ENCODE measurements at regions not wholly inside any gene's neighbourhood (a gene's known extent, or its start where the extent isn't known, plus 50 kb on each side); places are given as distances from the start of the nearest gene placed in this dataset.
"Not testable (repeated sequence)": the region's sequence is repeated elsewhere in the genome, so short reads cannot be mapped to it uniquely, and the experiment has no call there.

DNA sequence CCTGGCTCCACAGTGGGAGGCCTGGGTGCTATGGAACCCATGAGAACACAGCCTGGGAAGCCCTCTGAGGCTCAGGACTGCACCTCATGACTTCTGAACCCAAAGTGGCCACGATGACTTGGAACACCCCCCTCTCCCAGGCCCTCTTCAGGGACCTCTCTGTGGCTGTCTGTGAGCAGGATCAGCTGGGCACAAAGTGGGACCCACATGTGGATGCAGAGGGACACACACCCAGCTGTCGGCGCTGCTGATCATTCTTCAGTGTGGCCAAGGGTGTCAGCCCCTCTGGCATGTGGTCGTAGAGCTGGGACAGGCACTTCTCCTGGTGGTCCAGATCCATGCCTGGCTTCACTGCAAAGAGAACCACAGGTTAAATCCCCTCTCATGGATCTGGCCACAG lies 293.2 kb downstream of the GOLGA6L6 start:
- peaks cover 31% of the 10 kb centered on the region for H3K9me3 ChIP-seq (ENCODE audit: control insufficient read depth, low read depth, low read length)
- H3K36me3 ChIP-seq (ENCODE audit: control insufficient read depth, insufficient read depth, low read length); H3K27ac ChIP-seq (ENCODE audit: low read length): not testable (repeated sequence)

DNA sequence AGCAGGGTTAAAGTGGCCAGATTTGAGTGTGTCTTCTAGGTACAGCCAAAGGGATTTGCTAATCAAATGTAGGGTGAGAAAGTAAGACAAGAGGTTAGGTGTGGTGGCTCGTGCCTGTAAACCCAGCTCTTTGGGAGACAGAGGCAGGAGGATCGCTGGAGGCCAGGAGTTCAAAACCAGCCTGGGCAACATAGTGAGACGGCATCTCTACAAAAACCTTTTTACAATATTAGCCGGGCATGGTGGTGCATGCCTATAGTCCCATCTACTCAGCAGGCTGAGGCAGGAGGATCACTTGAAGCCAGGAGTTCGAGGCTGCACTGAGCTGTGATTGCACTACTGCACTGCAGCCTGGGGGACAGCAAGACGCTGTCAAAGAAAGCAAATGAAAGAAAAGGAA lies 294.5 kb downstream of the GOLGA6L6 start:
- peaks cover 28% of the 10 kb centered on the region for H3K9me3 ChIP-seq (ENCODE audit: control insufficient read depth, low read depth, low read length)
- DNase-seq; H3K36me3 ChIP-seq (ENCODE audit: control insufficient read depth, insufficient read depth, low read length); H3K27me3 ChIP-seq (ENCODE audit: control insufficient read depth, insufficient read depth, low read length); H3K4me1 ChIP-seq (ENCODE audit: control insufficient read depth, insufficient read depth, low read length); H3K27ac ChIP-seq (ENCODE audit: low read length); H3K4me3 ChIP-seq (ENCODE audit: low read length): not testable (repeated sequence)
- 78% methylated on average over 1 of the region's 6 CpGs for WGBS (ENCODE audit: insufficient coverage, low lambda C conversion rate)

More for the DNA sequence above, 293.2 kb downstream of the GOLGA6L6 start:
- DNase-seq; H3K4me1 ChIP-seq (ENCODE audit: control insufficient read depth, insufficient read depth, low read length); H3K27me3 ChIP-seq (ENCODE audit: control insufficient read depth, insufficient read depth, low read length); H3K4me3 ChIP-seq (ENCODE audit: low read length): not testable (repeated sequence)
- no CpG with 5 or more reads among the region's 4 CpGs for WGBS (ENCODE audit: insufficient coverage, low lambda C conversion rate)

GRCh38 chr15:20246624-20247023 lies 295.0 kb downstream of the GOLGA6L6 start:
- H3K36me3 ChIP-seq (ENCODE audit: control insufficient read depth, insufficient read depth, low read length); H3K4me3 ChIP-seq (ENCODE audit: low read length); DNase-seq; H3K27me3 ChIP-seq (ENCODE audit: control insufficient read depth, insufficient read depth, low read length); H3K4me1 ChIP-seq (ENCODE audit: control insufficient read depth, insufficient read depth, low read length); H3K27ac ChIP-seq (ENCODE audit: low read length): not testable (repeated sequence)
- no CpG with 5 or more reads among the region's 8 CpGs for WGBS (ENCODE audit: insufficient coverage, low lambda C conversion rate)
- peaks cover 26% of the 10 kb centered on the region for H3K9me3 ChIP-seq (ENCODE audit: control insufficient read depth, low read depth, low read length)

- 76% methylated on average over 2 of the region's 3 CpGs for WGBS (ENCODE audit: insufficient coverage, low lambda C conversion rate)
Measured at GRCh38 chr15:20245856-20246255, 295.7 kb downstream of the GOLGA6L6 start.

GRCh38 chr15:20244792-20245191 lies 296.8 kb downstream of the GOLGA6L6 start:
- peaks cover 26% of the 10 kb centered on the region for H3K9me3 ChIP-seq (ENCODE audit: control insufficient read depth, low read depth, low read length)
- not testable (repeated sequence) for H3K27ac ChIP-seq (ENCODE audit: low read length)
- WGBS (ENCODE audit: insufficient coverage, low lambda C conversion rate), result no CpG with 5 or more reads among the region's 17 CpGs

More at GRCh38 chr15:20245856-20246255, 295.7 kb downstream of the GOLGA6L6 start:
- not testable (repeated sequence) for DNase-seq; H3K27ac ChIP-seq (ENCODE audit: low read length); H3K36me3 ChIP-seq (ENCODE audit: control insufficient read depth, insufficient read depth, low read length); H3K27me3 ChIP-seq (ENCODE audit: control insufficient read depth, insufficient read depth, low read length); H3K4me1 ChIP-seq (ENCODE audit: control insufficient read depth, insufficient read depth, low read length); H3K4me3 ChIP-seq (ENCODE audit: low read length)
- H3K9me3 ChIP-seq (ENCODE audit: control insufficient read depth, low read depth, low read length), result peaks cover 26% of the 10 kb centered on the region

DNA sequence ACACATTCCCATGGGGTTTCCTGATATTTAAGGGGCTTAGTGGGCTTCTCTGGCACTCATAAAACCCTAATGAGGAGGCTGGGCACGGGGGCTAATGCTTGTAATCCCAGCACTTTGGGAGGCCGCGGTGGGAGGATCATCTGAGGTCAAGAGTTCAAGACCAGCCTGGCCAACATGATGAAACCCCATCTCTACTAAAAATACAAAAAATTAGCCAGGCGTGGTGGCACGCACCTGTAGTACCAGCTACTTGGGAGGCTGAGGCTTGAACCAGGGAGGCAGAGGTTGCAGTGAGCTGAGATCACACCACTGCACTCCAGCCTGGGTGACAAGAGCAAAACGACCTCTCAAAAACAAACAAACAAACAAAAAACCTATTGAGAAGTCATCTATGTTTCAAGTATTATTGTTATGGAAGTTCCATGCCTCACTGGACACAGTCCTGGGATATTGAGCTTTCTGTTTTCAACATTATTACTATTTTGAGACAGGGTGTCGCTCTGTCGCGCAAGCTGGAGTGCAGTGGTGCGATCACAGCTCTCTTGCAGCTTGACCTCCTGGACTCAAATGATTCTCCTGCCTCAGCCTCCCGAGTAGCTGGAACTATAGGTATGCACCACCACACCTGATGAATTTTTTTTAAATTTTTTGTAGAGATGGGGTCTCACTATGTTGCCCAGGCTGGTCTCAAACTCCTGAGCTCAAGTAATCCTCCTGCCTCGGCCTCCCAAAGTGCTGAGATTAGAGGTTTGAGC lies 297.9 kb downstream of the GOLGA6L6 start:
- not testable (repeated sequence) for H3K4me1 ChIP-seq (ENCODE audit: control insufficient read depth, insufficient read depth, low read length); H3K36me3 ChIP-seq (ENCODE audit: control insufficient read depth, insufficient read depth, low read length); H3K27me3 ChIP-seq (ENCODE audit: control insufficient read depth, insufficient read depth, low read length); H3K27ac ChIP-seq (ENCODE audit: low read length); DNase-seq; H3K4me3 ChIP-seq (ENCODE audit: low read length)
- WGBS (ENCODE audit: insufficient coverage, low lambda C conversion rate), result no CpG with 5 or more reads among the region's 12 CpGs
- H3K9me3 ChIP-seq (ENCODE audit: control insufficient read depth, low read depth, low read length), result peaks cover 21% of the 10 kb centered on the region

More at GRCh38 chr15:20244792-20245191, 296.8 kb downstream of the GOLGA6L6 start:
- H3K4me1 ChIP-seq (ENCODE audit: control insufficient read depth, insufficient read depth, low read length); H3K36me3 ChIP-seq (ENCODE audit: control insufficient read depth, insufficient read depth, low read length); H3K4me3 ChIP-seq (ENCODE audit: low read length); DNase-seq; H3K27me3 ChIP-seq (ENCODE audit: control insufficient read depth, insufficient read depth, low read length): not testable (repeated sequence)

- not testable (repeated sequence) for H3K36me3 ChIP-seq (ENCODE audit: control insufficient read depth, insufficient read depth, low read length); H3K4me1 ChIP-seq (ENCODE audit: control insufficient read depth, insufficient read depth, low read length); H3K4me3 ChIP-seq (ENCODE audit: low read length); DNase-seq; H3K27ac ChIP-seq (ENCODE audit: low read length); H3K27me3 ChIP-seq (ENCODE audit: control insufficient read depth, insufficient read depth, low read length)
- H3K9me3 ChIP-seq (ENCODE audit: control insufficient read depth, low read depth, low read length), result peaks cover 10% of the 10 kb centered on the region
- 81% methylated on average over 5 of the region's 14 CpGs for WGBS (ENCODE audit: insufficient coverage, low lambda C conversion rate)
Measured at GRCh38 chr15:20240366-20240917, 301.2 kb downstream of the GOLGA6L6 start.

DNA sequence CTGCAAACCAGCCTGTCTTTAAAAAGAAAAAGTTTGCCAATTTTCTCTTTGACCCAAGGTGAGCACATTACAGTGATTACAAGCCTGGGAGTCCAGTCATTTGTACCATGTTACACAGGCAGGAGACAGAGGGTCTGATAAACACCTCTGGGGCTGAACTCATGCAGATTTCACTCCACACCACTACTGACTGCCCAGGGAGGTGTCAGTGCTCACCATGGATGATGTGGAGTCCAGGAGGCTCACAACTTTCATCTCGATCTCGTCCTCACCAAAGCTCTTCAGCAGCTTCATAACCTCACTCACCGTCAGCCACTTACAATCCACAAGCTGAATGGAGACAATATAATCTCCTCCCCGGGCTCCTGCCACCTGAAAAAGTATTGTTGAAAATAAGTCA lies 302.4 kb downstream of the GOLGA6L6 start:
- not testable (repeated sequence) for H3K4me3 ChIP-seq (ENCODE audit: low read length); H3K27me3 ChIP-seq (ENCODE audit: control insufficient read depth, insufficient read depth, low read length); H3K36me3 ChIP-seq (ENCODE audit: control insufficient read depth, insufficient read depth, low read length); H3K9me3 ChIP-seq (ENCODE audit: control insufficient read depth, low read depth, low read length); H3K27ac ChIP-seq (ENCODE audit: low read length); H3K4me1 ChIP-seq (ENCODE audit: control insufficient read depth, insufficient read depth, low read length)
- WGBS (ENCODE audit: insufficient coverage, low lambda C conversion rate), result no CpG with 5 or more reads among the region's 4 CpGs
- peak in 1 of 2 donors; percentile 26 for DNase-seq

GRCh38 chr15:20237256-20238020 lies 304.2 kb downstream of the GOLGA6L6 start:
- not testable (repeated sequence) for H3K36me3 ChIP-seq (ENCODE audit: control insufficient read depth, insufficient read depth, low read length); H3K27ac ChIP-seq (ENCODE audit: low read length); H3K9me3 ChIP-seq (ENCODE audit: control insufficient read depth, low read depth, low read length); H3K27me3 ChIP-seq (ENCODE audit: control insufficient read depth, insufficient read depth, low read length); H3K4me3 ChIP-seq (ENCODE audit: low read length); H3K4me1 ChIP-seq (ENCODE audit: control insufficient read depth, insufficient read depth, low read length); DNase-seq
- 75% methylated on average over 8 of the region's 13 CpGs for WGBS (ENCODE audit: insufficient coverage, low lambda C conversion rate)

DNA sequence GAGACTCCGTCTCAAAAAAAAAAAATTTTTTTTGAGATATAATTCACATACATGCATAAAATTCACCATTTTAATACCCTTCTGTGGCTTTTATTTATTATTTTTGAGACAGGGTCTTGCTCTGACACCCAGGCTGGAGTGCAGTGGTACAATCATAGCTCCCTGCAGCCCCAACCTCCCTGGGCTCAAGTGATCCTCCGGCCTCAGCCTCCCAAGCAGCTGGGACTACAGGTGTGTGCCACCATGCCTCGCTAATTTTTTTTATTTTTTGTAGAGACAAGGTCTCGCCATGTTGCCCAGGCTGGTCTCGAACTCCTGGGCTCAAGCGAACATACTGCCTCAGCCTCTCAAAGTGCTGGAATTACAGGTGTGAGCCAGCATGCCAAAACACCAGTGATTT lies 305.9 kb downstream of the GOLGA6L6 start:
- not testable (repeated sequence) for H3K36me3 ChIP-seq (ENCODE audit: control insufficient read depth, insufficient read depth, low read length); H3K4me1 ChIP-seq (ENCODE audit: control insufficient read depth, insufficient read depth, low read length); DNase-seq; H3K27ac ChIP-seq (ENCODE audit: low read length); H3K4me3 ChIP-seq (ENCODE audit: low read length); H3K27me3 ChIP-seq (ENCODE audit: control insufficient read depth, insufficient read depth, low read length); H3K9me3 ChIP-seq (ENCODE audit: control insufficient read depth, low read depth, low read length)
- WGBS (ENCODE audit: insufficient coverage, low lambda C conversion rate), result no CpG with 5 or more reads among the region's 6 CpGs

All from large intestine (tissue), 3 donors.